Smooth muscle cell of the brain vasculature (primary cell): ENCODE measurements at regions not wholly inside any gene's neighbourhood (a gene's known extent, or its start where the extent isn't known, plus 50 kb on each side); places are given as distances from the start of the nearest gene placed in this dataset.
"Not testable (repeated sequence)": the region's sequence is repeated elsewhere in the genome, so short reads cannot be mapped to it uniquely, and the experiment has no call there.

Source experiments
- DNase-seq: peaks from one replicate; pipeline ENCODE4 v3.0.0-alpha.2; 2012; ENCODE audit warnings: low read depth, low spot score

- no peak for DNase-seq
Measured at GRCh38 chr1:78715181-78715661, 65.6 kb downstream of the IFI44 start.

- DNase-seq, result no peak
Measured at GRCh38 chr1:78716186-78716585, 66.6 kb downstream of the IFI44 start.

GRCh38 chr1:78718566-78718965, 68.9 kb downstream of the IFI44 start:
- DNase-seq, result no peak

- no peak for DNase-seq
Measured at GRCh38 chr1:78721136-78721535, 71.5 kb downstream of the IFI44 start.

GRCh38 chr1:78722105-78722504, 72.5 kb downstream of the IFI44 start:
- no peak for DNase-seq

- no peak for DNase-seq
Measured at GRCh38 chr1:78722521-78722920, 72.9 kb downstream of the IFI44 start.

GRCh38 chr1:78722947-78723346, 73.3 kb downstream of the IFI44 start:
- no peak for DNase-seq

GRCh38 chr1:78726686-78727085, 77.1 kb downstream of the IFI44 start:
- no peak for DNase-seq

- no peak for DNase-seq
Measured at GRCh38 chr1:78728359-78728758, 78.7 kb downstream of the IFI44 start.

GRCh38 chr1:78730054-78730453, 80.4 kb downstream of the IFI44 start:
- DNase-seq, result no peak

GRCh38 chr1:78731674-78732073, 82.0 kb downstream of the IFI44 start:
- no peak for DNase-seq

- DNase-seq, result no peak
Measured at GRCh38 chr1:78737241-78737640, 87.6 kb downstream of the IFI44 start.

GRCh38 chr1:78743626-78744025, 94.0 kb downstream of the IFI44 start:
- DNase-seq, result no peak

GRCh38 chr1:78745111-78745510, 95.5 kb downstream of the IFI44 start:
- DNase-seq, result no peak

GRCh38 chr1:78753679-78754078, 104.0 kb downstream of the IFI44 start:
- DNase-seq, result not testable (repeated sequence)

GRCh38 chr1:78755986-78756385, 106.4 kb downstream of the IFI44 start:
- DNase-seq, result no peak

- DNase-seq, result no peak
Measured at GRCh38 chr1:78758506-78758905, 108.9 kb downstream of the IFI44 start.

GRCh38 chr1:78759881-78760280, 110.2 kb downstream of the IFI44 start:
- DNase-seq, result peak; percentile 13

- no peak for DNase-seq
Measured at GRCh38 chr1:78760858-78761257, 111.2 kb downstream of the IFI44 start.

GRCh38 chr1:78762113-78762512, 112.5 kb downstream of the IFI44 start:
- DNase-seq, result no peak

- DNase-seq, result no peak
Measured at GRCh38 chr1:78765489-78765888, 115.9 kb downstream of the IFI44 start.

- DNase-seq, result peak; percentile 23
Measured at GRCh38 chr1:78779831-78780230, 130.2 kb downstream of the IFI44 start.

- no peak for DNase-seq
Measured at GRCh38 chr1:78787544-78787943, 137.9 kb downstream of the IFI44 start.

- no peak for DNase-seq
Measured at GRCh38 chr1:78790174-78790573, 140.5 kb downstream of the IFI44 start.
